ENCODE measurements at regions not wholly inside any gene's neighbourhood (a gene's known extent, or its start where the extent isn't known, plus 50 kb on each side); places are given as distances from the start of the nearest gene placed in this dataset.

DNA sequence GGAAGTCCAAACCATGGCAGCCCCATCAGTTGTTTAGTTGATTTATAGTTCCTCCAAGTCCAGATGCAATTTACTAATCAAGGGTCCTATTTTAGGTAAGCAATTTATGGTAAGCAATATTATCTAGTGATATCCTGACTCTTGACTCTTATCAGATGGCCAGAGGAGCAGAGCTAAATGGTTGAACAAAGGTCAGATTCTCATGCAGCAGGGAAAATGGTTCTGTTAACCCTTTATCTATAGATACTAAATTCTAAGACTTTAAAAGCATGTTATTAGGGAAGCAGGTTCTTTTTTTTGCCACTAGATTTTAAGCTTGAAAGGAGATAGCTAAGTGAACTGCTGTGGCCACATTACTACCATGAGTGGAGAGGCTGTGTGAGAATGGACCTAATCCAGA lies 427.1 kb upstream of the FBXO33 start:
- intact Hi-C loops (cut with DNase I) = no loop called here
- ATAC-seq (no peak), DNase-seq (ENCODE audit: missing footprints) (no peak)

DNA sequence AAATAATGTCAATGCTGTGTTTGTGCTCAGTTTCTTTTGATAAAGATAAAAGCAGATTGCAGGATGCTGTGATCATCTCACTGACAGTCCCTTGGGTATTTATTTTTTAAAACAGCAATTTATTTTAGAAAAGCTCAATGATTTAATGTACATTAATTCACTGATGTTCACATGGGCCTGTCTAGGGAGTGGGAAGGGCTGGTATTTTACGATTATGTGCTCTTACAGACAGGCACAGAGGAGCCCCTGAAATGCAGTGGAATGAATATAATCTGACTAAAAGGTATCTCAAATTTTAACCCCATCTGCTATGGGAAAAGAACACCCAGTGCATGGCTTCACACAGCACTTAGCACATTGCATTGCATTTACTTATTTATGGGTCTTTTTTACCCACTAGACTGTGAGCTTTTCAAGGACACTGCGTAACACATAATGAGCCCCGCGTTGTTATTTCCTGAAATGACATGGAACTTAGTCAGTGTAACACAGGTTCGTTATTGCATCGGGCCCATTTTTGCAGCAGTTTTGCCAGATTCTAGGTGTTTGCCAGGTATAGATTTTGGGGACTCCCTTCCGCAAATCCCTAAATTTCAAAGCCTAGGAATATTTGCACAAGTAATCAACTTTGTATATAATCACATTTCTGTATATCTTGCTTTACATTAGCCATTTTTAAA lies 425.3 kb upstream of the FBXO33 start:
- DNase-seq (ENCODE audit: missing footprints) (no peak), ATAC-seq (no peak)
- intact Hi-C loops (cut with DNase I) = no loop called here

DNA sequence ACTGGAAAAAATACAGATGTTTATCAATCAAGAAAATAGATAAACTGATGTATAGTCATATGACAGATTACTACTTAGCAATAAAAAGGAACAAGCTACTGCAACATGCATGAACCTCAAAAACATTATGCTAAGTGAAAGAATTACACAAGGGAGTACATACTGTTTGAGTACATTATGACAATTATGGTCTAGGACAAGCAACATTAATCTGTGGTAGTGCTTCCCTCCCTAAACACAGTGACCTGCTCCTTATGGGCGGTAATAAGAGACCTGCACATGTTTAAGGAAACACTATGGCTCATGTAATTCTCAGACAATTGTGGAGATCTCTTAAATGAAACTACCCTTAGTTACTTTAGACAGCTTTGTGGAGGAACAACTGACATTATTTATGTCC lies 421.2 kb upstream of the FBXO33 start:
- intact Hi-C loops (cut with DNase I) = no loop called here
- no peak for ATAC-seq
- no peak for DNase-seq (ENCODE audit: missing footprints)

DNA sequence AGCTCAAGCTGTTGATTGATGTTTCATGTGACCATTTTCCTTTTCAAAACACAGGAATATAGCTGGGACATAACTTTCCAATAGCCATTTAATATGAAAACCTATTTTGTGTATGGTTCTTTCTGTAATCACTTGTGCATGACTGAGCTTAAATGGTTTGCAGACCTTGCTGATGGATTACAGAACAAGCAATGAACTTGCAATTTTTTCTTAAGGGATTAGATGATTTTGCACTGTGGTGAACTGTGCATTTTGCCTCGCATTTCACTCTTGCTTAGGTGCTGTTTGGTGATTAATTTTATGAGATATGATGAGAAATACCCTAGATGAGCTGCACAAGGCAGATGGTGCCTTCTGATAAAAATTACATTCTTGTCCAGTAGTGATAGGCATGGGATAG lies 419.0 kb upstream of the FBXO33 start:
- ATAC-seq = no peak
- intact Hi-C loops (cut with DNase I) = no loop called here
- no peak for DNase-seq (ENCODE audit: missing footprints)

DNA sequence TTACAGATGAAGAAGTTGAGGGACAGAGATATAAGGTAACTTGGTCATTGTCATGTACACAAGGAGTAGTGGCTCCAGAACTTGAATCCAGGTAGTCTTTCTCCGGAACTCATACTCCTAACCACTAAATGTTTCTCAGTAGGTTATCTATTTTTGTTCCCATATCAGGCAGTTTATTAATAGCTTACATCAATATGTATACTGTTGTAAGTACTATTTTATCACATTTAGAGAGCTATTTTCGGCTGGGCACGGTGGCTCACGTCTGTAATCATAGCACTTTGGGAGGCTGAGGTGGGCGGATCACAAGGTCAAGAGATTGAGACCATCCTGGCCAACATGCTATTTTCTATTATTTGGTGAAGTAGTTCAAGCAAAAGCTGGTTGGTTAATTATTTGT lies 415.6 kb upstream of the FBXO33 start:
- intact Hi-C loops (cut with DNase I) = no loop called here
- DNase-seq (ENCODE audit: missing footprints) (no peak), ATAC-seq (no peak)

DNA sequence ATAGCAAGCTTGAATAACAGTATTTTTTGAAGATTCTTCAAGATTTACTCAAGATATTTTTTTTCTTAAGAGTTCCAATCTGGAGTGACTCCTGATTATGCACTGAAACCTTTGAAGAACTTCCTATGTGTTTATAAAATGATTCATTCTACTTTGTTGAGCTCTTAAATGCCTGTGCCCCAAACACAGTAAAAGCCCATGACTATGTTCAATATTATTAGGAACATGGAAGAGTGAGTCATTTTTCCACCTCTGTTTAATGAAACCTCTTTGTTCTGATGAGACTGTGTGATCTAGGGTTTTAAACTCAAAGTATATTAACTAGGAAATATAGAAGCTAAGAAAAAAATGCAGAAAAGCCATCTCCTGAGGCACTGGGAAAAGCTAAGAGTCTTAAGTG lies 415.0 kb upstream of the FBXO33 start:
- ATAC-seq (no peak), DNase-seq (ENCODE audit: missing footprints) (no peak)

DNA sequence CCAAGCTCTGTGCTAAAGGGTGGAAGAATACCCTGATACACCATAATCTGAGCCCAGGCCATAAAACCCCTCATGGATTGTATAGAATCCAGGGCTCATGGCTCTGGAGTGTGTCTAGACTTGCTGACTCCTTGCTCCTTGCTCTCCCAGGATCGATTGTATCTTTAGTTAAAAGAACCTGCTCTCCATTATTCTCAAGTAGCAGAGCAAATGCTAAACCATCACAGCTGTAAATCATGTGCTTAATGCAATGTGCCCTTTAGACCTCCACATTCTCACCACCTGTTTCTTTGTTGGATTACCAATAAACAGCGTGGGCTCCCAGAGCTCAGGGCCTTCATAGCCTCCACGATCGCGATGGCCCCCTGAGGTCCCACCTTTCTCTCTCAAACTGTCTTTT lies 411.6 kb upstream of the FBXO33 start:
- ATAC-seq = no peak
- no peak for DNase-seq (ENCODE audit: missing footprints)
- intact Hi-C loops (cut with DNase I) = no loop called here

More for the DNA sequence above, 415.0 kb upstream of the FBXO33 start:
- intact Hi-C loops (cut with DNase I) = no loop called here

DNA sequence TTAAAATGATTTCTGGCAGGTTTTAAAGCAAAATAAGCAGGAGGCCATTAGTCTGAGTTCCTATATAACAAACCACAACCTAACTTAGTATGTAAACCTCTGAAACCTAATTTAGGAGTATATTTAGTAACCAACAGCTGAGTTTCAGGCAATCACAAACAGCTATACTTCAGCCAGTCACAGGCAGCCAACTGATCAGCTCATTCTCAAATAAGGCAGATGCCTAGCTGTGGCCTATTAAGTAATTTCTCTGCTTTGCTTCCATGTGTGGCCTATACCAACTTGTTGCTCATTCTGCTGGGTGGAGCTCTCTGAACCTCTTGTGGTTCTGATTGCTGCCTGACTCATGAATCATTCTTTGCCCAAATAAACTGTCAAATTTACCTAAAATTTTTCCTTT lies 408.9 kb upstream of the FBXO33 start:
- intact Hi-C loops (cut with DNase I) = no loop called here
- DNase-seq (ENCODE audit: missing footprints) (no peak), ATAC-seq (no peak)

DNA sequence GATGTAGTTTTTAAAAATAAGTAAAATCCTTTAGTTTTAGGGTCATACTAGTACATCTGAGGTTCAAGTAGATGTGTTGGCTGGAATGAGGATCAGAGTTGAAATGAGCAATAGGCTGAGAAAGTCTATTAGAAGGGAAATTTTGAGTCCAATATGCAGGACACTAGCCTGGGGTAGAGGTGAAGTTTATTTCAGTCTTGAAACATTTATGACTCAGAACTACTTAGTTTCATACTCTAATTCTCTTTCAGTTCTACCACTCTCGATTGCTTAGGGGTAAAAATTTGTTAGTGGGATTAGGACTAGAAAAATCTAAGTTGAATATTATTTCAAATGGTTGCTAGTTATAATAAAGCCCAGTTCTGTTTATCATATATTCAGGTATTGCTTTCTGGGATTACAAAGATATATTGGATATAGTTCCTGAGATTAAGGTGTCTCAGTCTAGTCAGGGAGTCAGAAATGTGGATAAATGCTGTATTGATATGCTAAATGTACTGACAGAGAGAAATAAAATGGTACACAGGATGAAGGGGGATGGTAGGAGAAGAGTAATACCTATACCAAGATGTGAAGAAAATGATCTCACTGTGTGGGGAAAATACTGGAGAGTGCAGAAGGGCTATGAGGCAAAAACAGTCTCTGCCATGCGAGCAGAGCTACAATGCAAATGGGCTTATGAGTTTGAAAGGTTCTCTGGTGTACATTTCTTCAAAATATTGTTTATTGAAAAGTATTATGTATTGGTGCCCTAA lies 395.8 kb upstream of the FBXO33 start:
- ATAC-seq (no peak), DNase-seq (ENCODE audit: missing footprints) (no peak)
- intact Hi-C loops (cut with DNase I) = no loop called here

DNA sequence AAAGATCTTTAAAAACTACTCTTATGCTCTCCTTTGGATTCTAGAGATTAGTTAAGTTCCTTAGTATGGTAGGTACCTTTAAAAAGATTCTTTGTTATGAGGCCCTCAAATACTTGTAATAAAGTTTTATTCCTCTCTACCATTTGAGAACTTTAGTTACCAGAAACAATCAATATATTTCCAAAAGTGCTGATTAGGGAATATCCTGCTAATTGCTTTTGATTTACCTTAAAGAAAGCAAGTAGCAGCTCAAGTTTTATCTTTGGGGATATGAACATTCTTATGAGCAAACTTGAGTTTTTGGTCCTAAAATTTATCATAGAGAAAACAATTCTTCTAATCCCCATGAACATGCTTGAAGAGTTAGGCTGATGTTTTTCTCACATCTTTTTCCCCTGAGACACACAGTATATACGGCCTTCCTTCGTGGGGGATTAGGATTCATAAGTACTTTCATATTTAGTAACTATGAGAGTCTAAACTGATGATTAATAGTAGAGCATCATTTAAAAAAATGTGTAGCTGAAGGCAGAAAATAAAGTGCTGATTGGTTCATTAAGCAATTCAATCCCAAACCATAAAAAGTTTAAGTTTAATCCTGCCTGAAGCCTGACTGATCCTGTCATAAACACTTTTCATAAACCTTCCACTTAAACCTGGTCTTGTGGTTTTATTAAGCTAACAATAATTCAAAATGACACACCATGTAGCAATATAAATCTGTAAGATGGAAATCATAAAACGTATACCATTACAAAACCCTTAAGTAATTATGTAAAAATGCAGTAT lies 380.5 kb upstream of the FBXO33 start:
- ATAC-seq = no peak
- no peak for DNase-seq (ENCODE audit: missing footprints)
- intact Hi-C loops (cut with DNase I) = no loop called here

DNA sequence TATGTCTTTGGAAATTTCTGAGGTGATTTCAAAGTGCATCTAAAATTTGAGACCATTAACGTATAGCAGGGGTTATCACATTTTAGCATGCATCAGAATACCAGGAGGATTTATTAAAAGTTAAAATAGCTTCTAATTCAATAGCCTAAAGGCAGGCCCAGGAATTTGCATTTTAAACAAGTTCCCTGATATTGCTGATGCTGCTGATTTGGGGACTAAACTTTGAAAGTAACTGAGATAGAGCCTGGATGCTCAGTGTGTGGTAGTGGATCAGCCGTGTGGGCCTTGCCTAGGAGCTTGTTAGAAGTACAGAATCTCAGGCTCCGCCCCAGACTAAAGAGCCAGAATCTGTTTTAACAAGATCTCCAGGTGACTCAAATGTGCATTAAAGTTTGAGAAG lies 375.0 kb upstream of the FBXO33 start:
- DNase-seq (ENCODE audit: missing footprints) (no peak), ATAC-seq (no peak)
- intact Hi-C loops (cut with DNase I) = no loop called here

DNA sequence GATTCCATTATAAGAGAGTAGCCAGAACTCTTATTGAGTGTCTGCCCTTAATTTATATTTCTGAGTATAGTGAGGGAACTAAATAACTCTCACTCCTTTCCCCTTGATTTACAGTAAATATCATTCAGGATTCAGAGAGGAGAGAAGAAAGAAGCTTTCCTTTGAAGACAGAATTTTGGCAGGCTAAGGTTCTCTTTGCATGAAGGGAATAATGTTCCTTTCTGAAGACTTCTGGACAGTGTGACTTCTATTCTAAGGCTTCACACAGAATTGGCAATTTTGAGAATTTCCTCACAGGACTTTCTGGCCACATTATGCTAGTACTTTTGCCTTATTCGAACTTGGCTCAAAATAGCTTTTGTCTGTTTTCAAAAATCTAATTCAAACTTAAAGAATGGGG lies 352.2 kb upstream of the FBXO33 start:
- DNase-seq (ENCODE audit: missing footprints) (no peak), ATAC-seq (no peak)
- intact Hi-C loops (cut with DNase I) = no loop called here

DNA sequence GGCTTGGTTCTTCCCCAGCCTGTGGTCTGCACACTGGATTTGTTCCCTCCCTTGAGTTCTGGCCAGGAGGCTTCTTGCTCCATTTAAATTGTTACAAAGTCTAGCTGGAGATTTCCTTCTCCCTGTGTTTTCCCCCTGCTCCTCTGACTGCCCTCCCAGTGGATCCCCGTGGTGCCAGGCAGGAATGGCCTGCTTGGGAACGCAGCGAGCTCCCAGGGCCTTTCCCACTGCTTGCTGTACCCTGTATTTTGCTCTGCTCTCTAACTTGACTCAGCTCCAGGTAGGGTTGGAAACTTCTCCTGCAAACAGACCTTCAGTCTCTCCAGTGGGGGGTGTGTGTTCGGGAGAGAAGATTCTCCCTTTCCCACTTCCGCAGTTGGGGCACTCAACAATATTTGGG lies 349.2 kb upstream of the FBXO33 start:
- no peak for ATAC-seq
- DNase-seq (ENCODE audit: missing footprints) = no peak
- intact Hi-C loops (cut with DNase I) = no loop called here

DNA sequence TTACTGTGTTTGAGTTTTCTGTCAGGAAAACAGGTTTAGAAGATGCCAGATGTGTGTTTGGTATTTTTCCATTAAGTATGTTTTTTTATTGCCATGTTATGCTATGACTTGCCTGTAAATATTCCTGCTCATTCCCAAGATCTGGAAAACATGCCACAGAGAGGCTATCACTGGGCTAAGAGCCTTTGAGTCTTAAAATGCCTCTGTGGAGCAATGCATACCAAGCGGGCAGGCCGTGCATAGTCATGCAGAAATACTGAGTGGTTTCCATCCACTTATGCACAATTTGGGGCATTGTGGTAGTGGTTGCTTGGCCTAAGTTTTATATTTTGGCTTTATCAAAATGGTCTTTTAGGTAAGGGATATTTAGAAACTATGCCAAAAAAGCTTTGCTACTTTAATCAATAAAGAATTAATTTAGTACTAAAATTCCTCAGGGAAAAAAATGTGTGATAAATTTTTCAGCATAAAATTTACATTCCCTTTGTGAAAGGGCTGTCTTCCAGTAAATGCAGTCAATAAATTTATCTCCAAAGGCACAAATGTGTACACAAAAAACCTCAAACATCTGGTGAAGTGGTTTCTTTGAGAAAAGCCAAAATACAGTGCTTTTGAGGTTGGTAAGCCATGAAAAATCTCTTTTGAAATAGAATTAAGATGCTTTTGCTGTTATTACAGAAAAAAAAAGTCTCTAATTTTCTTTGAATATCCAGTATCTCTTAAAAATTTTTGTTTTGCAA lies 341.3 kb upstream of the FBXO33 start:
- DNase-seq (ENCODE audit: missing footprints) (no peak), ATAC-seq (no peak)
- intact Hi-C loops (cut with DNase I) = no loop called here

DNA sequence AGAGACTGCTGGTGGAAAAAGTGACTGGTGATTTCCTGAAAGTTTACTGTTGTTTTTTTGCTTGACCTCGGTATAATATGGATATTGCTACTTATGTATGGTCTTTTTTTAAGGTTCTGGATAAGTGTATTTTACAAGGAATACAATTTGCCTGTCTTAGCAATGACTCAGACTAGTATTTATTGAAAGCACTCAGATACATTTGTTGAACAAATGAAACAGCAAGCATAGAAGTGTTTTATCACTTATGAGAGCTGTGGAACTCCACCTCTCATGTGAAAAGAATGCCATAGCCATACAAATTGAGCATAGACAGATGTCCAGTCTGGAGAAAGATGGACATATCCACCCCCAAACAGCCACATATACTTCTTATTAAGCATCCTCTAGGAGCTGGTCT lies 340.4 kb upstream of the FBXO33 start:
- DNase-seq (ENCODE audit: missing footprints) = no peak
- intact Hi-C loops (cut with DNase I) = no loop called here
- no peak for ATAC-seq

DNA sequence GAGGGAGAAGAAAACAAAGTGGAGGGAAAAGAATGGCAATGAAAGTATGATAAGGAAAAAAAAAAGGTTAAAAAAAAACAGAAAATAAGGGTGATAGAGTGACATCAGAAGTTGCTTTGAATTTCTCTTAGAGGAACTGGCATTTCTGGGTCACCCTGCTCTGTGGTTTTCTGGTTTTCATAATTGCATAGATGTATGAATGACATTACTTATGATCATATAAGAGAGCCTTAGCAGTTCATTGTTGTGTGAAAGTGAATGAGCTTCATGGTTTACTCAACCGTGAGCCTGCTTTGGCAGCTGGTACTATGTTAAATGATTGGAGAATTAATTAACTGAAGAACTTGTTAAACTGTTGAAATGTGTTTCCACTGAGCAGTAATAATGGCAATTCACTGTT lies 336.4 kb upstream of the FBXO33 start:
- ATAC-seq (no peak), DNase-seq (ENCODE audit: missing footprints) (no peak)
- intact Hi-C loops (cut with DNase I) = no loop called here

DNA sequence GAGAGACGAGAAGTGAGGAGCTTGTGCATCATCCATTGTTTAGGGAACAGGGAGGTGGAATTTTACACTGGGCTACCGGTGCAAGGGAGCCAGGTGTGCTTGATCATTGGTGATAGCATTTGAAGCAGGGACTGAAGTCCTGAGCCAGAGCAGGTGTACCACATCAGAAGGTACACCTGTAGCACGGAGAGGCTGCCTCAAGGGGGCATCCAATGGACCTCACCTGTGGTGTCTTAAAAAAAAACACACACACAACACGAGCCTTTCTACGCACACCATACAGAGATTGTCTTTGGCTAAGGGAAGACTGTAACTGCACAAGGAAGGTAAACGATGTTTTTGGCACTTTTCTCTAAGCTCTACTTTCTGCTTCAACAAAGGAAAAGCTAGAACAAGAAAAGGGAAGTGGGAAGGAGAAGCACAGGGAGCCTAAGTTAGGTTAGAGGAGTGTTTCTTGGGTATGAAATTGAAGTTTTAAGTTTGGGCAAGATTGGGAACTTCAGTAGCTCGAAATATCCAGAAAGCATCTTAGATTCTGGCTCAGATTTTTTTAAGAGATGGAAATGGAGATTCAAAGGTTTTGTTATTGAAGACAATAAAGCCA lies 334.3 kb upstream of the FBXO33 start:
- intact Hi-C loops (cut with DNase I) = no loop called here
- no peak for DNase-seq (ENCODE audit: missing footprints)
- ATAC-seq = no peak

DNA sequence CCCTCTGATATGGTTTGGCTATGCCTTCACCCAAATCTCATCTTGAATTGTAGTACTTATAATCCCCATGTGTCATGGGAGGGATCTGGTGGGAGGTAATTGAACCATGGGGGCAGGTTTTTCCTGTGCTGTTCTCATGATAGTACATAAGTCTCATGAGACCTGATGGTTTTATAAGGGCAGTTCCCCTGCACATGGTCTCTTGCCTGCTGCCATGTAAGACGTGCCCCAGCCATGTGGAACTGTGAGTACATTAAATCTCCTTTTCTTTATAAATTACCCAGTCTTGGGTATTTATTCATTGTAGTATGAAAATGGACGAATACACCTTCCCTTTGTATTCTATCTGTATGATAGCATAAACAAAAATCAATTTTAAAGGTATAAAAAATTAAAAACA lies 333.4 kb upstream of the FBXO33 start:
- DNase-seq (ENCODE audit: missing footprints) (no peak), ATAC-seq (no peak)
- intact Hi-C loops (cut with DNase I) = no loop called here

DNA sequence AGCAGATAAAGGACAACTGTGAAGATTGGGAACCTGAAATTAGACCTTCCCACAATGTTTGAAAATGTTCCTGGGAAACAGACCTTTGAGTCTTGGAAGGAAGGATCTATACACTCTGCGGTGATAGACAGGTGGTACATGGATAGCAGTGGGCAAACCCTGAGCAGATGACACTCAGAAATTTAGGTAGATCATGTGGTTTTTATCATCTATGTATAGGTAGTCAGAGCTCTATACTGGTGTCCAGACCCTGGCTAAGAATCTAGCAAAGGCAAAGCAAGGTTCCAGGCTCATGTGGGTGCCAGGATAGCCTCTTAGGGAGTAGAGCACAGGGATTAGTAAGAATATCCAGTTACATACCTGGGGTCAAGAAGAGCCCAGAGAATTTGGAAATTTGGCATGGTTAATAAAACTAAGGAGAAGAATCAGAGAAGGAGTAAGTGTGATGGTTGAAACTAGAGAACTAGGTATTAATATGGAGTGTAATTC lies 331.2 kb upstream of the FBXO33 start:
- intact Hi-C loops (cut with DNase I) = no loop called here
- DNase-seq (ENCODE audit: missing footprints) (no peak), ATAC-seq (no peak)
